SK-N-SH (cell line): ENCODE measurements at regions not wholly inside any gene's neighbourhood (a gene's known extent, or its start where the extent isn't known, plus 50 kb on each side); places are given as distances from the start of the nearest gene placed in this dataset.

Source experiments
- CHD2 ChIP-seq: fragments of 150-350 bp; IDR thresholded peaks from 2 replicates; pipeline ENCODE4 v1.6.1; 2018; ENCODE audit warnings: low read length; ENCODE audit not compliant: partially characterized antibody
- RAD21 ChIP-seq: IDR thresholded peaks from 2 replicates; pipeline ENCODE4 v1.6.1; 2012; ENCODE audit warnings: mild to moderate bottlenecking, low read length
- SIN3A ChIP-seq: IDR thresholded peaks from 2 replicates; pipeline ENCODE4 v1.6.1; 2012; ENCODE audit warnings: low read depth, mild to moderate bottlenecking, low read length, moderate library complexity, borderline replicate concordance
- YY1 ChIP-seq: IDR thresholded peaks from 2 replicates; pipeline ENCODE4 v1.4.0; 2012; ENCODE audit warnings: low read depth, mild to moderate bottlenecking
- TF ChIP-seq, protein P1 (sequence below): IDR thresholded peaks from 2 replicates; pipeline ENCODE4 v1.6.1; 2012; ENCODE audit warnings: mild to moderate bottlenecking, low read depth, low read length, moderate library complexity
- TF ChIP-seq, protein P2 (sequence below): fragments of 200-600 bp; sonication (generic); IDR thresholded peaks from 2 replicates; pipeline ENCODE4 v1.6.1; 2017; ENCODE audit warnings: antibody characterized with exemption, mild to moderate bottlenecking, moderate library complexity
- TF ChIP-seq, protein P3 (sequence below): IDR thresholded peaks from 2 replicates; pipeline ENCODE4 v1.4.0; 2012; ENCODE audit warnings: low read depth

DNA sequence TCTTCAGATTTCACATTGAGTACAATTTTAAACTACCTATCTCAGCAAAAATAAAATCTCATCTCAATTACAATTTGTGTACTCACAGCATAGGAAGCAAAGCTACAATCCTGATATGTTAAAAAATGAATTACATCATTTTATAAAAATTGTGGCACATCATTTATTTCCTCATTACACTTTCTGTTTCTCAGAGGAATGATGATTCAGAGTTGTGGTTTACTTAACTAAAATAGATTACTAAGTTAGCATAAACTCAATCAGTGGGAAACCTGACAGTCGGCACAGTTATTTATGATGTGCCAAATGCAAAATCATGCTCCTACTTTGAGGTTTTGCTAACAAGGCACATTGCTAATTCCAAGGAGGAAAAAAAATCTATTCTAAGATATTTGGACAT, 325.0 kb downstream of the FBXO8 start:
- no peak for TF ChIP-seq SIN3A
- TF ChIP-seq YY1, result no peak
- TF ChIP-seq, protein P1, sequence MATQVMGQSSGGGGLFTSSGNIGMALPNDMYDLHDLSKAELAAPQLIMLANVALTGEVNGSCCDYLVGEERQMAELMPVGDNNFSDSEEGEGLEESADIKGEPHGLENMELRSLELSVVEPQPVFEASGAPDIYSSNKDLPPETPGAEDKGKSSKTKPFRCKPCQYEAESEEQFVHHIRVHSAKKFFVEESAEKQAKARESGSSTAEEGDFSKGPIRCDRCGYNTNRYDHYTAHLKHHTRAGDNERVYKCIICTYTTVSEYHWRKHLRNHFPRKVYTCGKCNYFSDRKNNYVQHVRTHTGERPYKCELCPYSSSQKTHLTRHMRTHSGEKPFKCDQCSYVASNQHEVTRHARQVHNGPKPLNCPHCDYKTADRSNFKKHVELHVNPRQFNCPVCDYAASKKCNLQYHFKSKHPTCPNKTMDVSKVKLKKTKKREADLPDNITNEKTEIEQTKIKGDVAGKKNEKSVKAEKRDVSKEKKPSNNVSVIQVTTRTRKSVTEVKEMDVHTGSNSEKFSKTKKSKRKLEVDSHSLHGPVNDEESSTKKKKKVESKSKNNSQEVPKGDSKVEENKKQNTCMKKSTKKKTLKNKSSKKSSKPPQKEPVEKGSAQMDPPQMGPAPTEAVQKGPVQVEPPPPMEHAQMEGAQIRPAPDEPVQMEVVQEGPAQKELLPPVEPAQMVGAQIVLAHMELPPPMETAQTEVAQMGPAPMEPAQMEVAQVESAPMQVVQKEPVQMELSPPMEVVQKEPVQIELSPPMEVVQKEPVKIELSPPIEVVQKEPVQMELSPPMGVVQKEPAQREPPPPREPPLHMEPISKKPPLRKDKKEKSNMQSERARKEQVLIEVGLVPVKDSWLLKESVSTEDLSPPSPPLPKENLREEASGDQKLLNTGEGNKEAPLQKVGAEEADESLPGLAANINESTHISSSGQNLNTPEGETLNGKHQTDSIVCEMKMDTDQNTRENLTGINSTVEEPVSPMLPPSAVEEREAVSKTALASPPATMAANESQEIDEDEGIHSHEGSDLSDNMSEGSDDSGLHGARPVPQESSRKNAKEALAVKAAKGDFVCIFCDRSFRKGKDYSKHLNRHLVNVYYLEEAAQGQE, result no peak
- TF ChIP-seq, protein P2, sequence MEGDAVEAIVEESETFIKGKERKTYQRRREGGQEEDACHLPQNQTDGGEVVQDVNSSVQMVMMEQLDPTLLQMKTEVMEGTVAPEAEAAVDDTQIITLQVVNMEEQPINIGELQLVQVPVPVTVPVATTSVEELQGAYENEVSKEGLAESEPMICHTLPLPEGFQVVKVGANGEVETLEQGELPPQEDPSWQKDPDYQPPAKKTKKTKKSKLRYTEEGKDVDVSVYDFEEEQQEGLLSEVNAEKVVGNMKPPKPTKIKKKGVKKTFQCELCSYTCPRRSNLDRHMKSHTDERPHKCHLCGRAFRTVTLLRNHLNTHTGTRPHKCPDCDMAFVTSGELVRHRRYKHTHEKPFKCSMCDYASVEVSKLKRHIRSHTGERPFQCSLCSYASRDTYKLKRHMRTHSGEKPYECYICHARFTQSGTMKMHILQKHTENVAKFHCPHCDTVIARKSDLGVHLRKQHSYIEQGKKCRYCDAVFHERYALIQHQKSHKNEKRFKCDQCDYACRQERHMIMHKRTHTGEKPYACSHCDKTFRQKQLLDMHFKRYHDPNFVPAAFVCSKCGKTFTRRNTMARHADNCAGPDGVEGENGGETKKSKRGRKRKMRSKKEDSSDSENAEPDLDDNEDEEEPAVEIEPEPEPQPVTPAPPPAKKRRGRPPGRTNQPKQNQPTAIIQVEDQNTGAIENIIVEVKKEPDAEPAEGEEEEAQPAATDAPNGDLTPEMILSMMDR, result no peak
- TF ChIP-seq RAD21, result no peak
- TF ChIP-seq CHD2, result no peak
- TF ChIP-seq, protein P3, sequence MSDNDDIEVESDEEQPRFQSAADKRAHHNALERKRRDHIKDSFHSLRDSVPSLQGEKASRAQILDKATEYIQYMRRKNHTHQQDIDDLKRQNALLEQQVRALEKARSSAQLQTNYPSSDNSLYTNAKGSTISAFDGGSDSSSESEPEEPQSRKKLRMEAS, result no peak
